ENCODE measurements at regions not wholly inside any gene's neighbourhood (a gene's known extent, or its start where the extent isn't known, plus 50 kb on each side); places are given as distances from the start of the nearest gene placed in this dataset.

- no peak for DNase-seq
- intact Hi-C loops (cut with DNase I) = no loop called here
Observed at GRCh38 chr2:12651641-12652040, 65.1 kb upstream of the TRIB2 start.

DNA sequence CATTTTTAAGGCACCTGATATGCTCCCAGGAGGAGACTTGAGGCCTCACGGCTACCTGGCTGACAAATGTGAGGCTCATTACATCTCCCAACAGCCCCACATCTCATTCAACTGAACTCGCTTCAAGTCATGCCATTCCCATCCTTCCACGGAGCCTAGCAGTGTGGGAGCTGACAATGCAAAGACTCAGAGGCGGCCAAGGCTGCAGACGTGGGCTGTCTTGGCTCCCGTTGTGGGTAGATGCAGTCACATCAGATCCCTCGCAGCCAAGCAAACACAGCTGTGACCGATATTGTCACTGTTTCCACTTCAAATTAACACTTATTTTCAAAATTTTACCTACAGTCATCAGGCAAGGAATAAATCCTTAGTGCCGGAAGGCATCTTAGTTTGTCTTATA lies 64.0 kb upstream of the TRIB2 start:
- peak in 7 of 10 donors; percentile 41 to 90 (median 55) for DNase-seq
- intact Hi-C loops (cut with DNase I) = no loop called here

DNA sequence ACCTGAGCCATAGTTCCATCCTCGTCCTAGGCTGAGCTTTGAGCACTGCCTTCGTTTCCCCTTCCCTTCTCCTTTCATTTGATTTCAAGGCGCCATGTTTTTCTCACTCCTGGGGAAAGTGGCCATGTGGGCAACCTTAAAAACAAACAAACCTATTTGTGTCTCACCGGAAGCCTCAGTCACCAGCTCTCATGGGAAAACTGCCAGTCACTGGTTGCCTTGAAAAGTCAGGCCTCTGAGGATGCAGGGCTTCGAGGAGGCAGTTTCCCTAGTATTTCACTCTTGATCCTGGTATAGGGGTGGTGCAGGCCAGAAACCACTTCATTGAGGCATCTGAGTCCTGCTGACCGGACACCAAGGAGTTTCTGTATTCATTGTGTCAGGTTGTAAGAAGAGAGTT lies 59.2 kb upstream of the TRIB2 start:
- no peak for DNase-seq
- intact Hi-C loops (cut with DNase I) = no loop called here

DNA sequence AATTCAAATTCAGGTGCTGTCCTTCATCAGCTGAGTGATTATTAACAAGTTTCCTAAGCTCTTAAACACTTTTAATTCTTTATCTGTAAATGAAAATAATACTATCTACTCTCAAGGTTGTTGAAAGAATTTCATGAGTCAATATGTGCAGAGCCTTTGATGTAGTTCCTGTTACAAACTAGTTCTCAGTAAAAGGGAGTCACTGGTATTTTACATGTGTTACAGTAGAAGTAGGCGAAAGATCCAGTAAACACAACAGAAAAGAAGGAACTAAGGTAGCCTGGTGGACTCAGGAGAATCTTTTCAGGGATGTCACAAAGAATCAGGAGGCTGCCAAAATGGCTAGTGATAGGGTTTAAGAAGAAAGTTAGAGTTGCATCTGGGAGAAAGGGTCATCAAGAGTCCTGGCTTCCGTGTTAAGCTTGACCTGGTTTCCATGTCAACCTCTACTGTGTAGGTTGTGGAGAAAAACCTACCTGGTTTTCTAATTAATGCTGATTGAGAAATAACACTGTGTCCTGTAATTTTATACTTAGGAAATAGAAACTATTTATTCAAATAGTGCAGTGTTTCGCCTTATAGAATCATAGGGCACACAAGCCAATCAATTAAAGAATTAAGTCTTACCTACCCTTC lies 58.3 kb upstream of the TRIB2 start:
- intact Hi-C loops (cut with DNase I) = no loop called here
- no peak for DNase-seq

- intact Hi-C loops (cut with DNase I) = no loop called here
- no peak for DNase-seq
Observed at GRCh38 chr2:12661489-12661888, 55.2 kb upstream of the TRIB2 start.

DNA sequence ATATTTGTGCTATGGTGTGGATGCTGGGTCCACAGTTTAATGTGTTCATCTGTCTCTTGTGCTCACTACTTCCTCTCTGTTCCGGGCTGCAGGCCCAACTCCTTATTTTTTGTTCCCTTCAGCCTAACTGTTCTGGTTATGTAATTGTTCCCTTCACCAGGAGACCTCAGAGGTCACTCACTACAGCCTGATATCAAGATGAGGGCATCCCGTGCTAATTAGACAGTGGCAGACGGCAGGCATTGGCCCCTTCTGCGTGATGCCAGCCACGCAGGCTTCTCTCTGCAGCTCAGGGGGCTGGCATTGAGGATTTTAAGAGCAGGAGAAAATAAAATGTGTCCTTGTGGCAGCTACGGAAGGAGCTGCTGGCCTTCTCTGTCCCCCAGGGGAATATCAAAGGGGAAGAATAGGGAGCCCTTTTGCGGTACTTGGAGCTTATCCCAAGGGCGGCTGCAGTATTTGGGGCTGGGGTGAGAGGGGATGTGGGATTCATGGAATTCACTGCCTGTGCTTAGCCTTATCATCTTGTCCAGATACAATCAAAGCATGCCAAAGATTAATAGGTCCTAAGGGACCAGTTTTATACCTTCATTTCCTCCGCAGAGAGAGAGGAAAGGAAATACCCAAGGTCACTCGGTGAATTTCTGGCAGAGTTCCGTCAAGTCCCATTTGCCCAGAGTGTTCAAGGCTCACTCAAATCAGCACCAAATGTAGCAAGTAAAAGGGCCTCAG lies 53.3 kb upstream of the TRIB2 start:
- DNase-seq = no peak
- intact Hi-C loops (cut with DNase I) = no loop called here

GRCh38 chr2:12665334-12665733 lies 51.4 kb upstream of the TRIB2 start:
- intact Hi-C loops (cut with DNase I) = no loop called here
- DNase-seq = no peak

DNA sequence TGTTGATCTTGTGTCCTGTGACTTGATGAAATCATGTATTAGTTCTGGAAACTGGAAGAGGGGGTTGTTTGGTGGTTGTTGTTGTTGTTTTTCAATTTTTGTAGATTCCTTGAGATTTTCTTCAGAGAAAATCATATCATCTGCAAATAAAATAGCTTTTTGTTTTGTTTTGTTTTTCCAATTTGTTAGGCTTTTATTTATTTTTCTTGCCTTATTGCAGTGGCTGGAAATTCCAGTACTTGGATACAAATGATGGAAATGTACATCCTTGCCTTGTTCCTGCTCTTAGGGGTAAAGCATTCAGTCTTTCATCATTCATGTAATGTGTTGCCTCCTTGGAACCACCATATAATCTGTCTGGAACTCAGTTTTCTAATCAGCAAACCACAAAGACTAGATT lies 50.3 kb upstream of the TRIB2 start:
- intact Hi-C loops (cut with DNase I) = no loop called here
- DNase-seq = no peak
